A549 (cell line): ENCODE measurements at regions not wholly inside any gene's neighbourhood (a gene's known extent, or its start where the extent isn't known, plus 50 kb on each side); places are given as distances from the start of the nearest gene placed in this dataset.

ENCODE experiments used
- ATAC-seq, 2 experiments: fragments of 200-7000 bp in 1 of 2; fragments of >200 bp in 1 of 2; cut with Nextera tagmentation in 1 of 2; cut with Tn5 transposase in 1 of 2; 3 replicates each; pipeline versions ENCODE4 v1.8.0 to v1.9.1; 2018 to 2020; ENCODE audit warnings: mild to moderate bottlenecking in 1 of 2, moderate library complexity in 1 of 2
- CTCF ChIA-PET: fragments of 300-600 bp; sonication (Branson Sonifier 250); formaldehyde crosslinking; extraction: SDS; loops from one replicate; lab custom pipeline; 2021; ENCODE audit warnings: antibody characterized with exemption, inconsistent platforms; lab: Yijun Ruan, JAX
- POLR2A ChIA-PET: fragments of 350-600 bp; formaldehyde crosslinking; extraction: SDS; loops from one replicate; lab custom pipeline; 2021; ENCODE audit warnings: antibody characterized with exemption, inconsistent platforms; lab: Yijun Ruan, JAX
- DNase-seq, 2 experiments: peaks; one replicate each; pipeline versions ENCODE4 v3.0.0 to v3.0.0-alpha.2; 2011 to 2016; ENCODE audit warnings: low read depth in 1 of 2, low spot score in 1 of 2
- FAIRE-seq: peaks from 2 replicates; lab custom pipeline; 2011; peaks lifted over from hg19 to GRCh38; lab: Jason Lieb, UNC
- H3K27ac ChIP-seq, 2 experiments: fragments of >200 bp; sonication (Bioruptor Twin); formaldehyde crosslinking; 3 replicates each; pipeline ENCODE4 v1.5.1; 2016 to 2017
- H3K4me1 ChIP-seq: fragments of >200 bp; sonication (Bioruptor Twin); formaldehyde crosslinking; 3 replicates; pipeline ENCODE4 v1.6.1; 2016
- H3K4me2 ChIP-seq: fragments of >200 bp; sonication (Bioruptor Twin); formaldehyde crosslinking; 3 replicates; pipeline ENCODE4 v1.6.1; 2016
- H3K4me3 ChIP-seq: fragments of >200 bp; sonication (Bioruptor Twin); formaldehyde crosslinking; 3 replicates; pipeline ENCODE4 v1.5.1; 2016
- H3K9me3 ChIP-seq: fragments of >200 bp; sonication (Bioruptor Twin); formaldehyde crosslinking; 3 replicates; pipeline ENCODE4 v1.6.1; 2016
- CBX2 ChIP-seq: fragments of 200-600 bp; sonication (generic); IDR thresholded peaks from 2 replicates; pipeline ENCODE4 v1.6.1; 2016; ENCODE audit warnings: low read depth, mild to moderate bottlenecking, borderline replicate concordance
- CBX8 ChIP-seq: fragments of 200-600 bp; sonication (generic); IDR thresholded peaks from 2 replicates; pipeline ENCODE4 v1.6.1; 2016
- CEBPB ChIP-seq, 2 experiments: fragments of >200 bp in 1 of 2; sonication (Bioruptor Twin) in 1 of 2; formaldehyde crosslinking in 1 of 2; IDR thresholded peaks; 2 replicates each; pipeline ENCODE4 v1.6.1; 2012 to 2016
- CHD4 ChIP-seq: fragments of 200-600 bp; sonication (generic); IDR thresholded peaks from 2 replicates; pipeline ENCODE4 v1.6.1; 2016; ENCODE audit warnings: antibody characterized with exemption, mild to moderate bottlenecking, borderline replicate concordance
- EP300 ChIP-seq, 2 experiments: fragments of >200 bp; sonication (Bioruptor Twin); formaldehyde crosslinking; IDR thresholded peaks; 2 replicates in 1 of 2; 3 replicates in 1 of 2; pipeline ENCODE4 v1.6.1; 2016 to 2017
- HEYL ChIP-seq: fragments of 250-450 bp; sonication (Bioruptor Pico); IDR thresholded peaks from 2 replicates; pipeline ENCODE4 v1.8.0; 2021; ENCODE audit warnings: mild to moderate bottlenecking, moderate library complexity
- HOXA7 ChIP-seq: fragments of 250-450 bp; sonication (Bioruptor Pico); IDR thresholded peaks from 2 replicates; pipeline ENCODE4 v1.5.0; 2020; ENCODE audit warnings: mild to moderate bottlenecking, moderate library complexity
- MAFK ChIP-seq: fragments of 450-650 bp; IDR thresholded peaks from 2 replicates; pipeline ENCODE4 v1.6.1; 2014; ENCODE audit not compliant: partially characterized antibody
- MAZ ChIP-seq: fragments of 150-350 bp; IDR thresholded peaks from 2 replicates; pipeline ENCODE4 v1.6.1; 2014; ENCODE audit warnings: antibody characterized with exemption, low read depth, low read length, borderline replicate concordance
- NPAS2 ChIP-seq: fragments of 250-450 bp; sonication (Bioruptor Pico); IDR thresholded peaks from 2 replicates; pipeline ENCODE4 v1.8.0; 2022; ENCODE audit warnings: mild to moderate bottlenecking, moderate library complexity, borderline replicate concordance
- NR3C1 ChIP-seq: fragments of >200 bp; sonication (Bioruptor Twin); formaldehyde crosslinking; IDR thresholded peaks from 3 replicates; pipeline ENCODE4 v1.6.1; 2017
- POLR2A ChIP-seq: IDR thresholded peaks from 2 replicates; pipeline ENCODE4 v1.6.1; 2012; ENCODE audit warnings: mild to moderate bottlenecking, low read length
- POLR2AphosphoS2 ChIP-seq: conservative IDR thresholded peaks from 2 replicates; pipeline ENCODE4 v1.6.1; 2012; ENCODE audit warnings: low read length, improper control_type of control experiment, inconsistent platforms
- RAD21 ChIP-seq, 2 experiments: fragments of >200 bp in 1 of 2; sonication (Bioruptor Twin) in 1 of 2; formaldehyde crosslinking in 1 of 2; IDR thresholded peaks in 1 of 2; conservative IDR thresholded peaks in 1 of 2; 2 replicates in 1 of 2; 3 replicates in 1 of 2; pipeline ENCODE4 v1.6.1; 2012 to 2018; ENCODE audit warnings: inconsistent platforms in 1 of 2
- RCOR1 ChIP-seq: fragments of 150-350 bp; IDR thresholded peaks from 2 replicates; pipeline ENCODE4 v1.6.1; 2014; ENCODE audit warnings: antibody characterized with exemption, low read length, low read depth
- RFX5 ChIP-seq: fragments of 450-650 bp; IDR thresholded peaks from 2 replicates; pipeline ENCODE4 v1.7.1; 2014; ENCODE audit warnings: antibody characterized with exemption, mild to moderate bottlenecking, moderate library complexity
- RNF2 ChIP-seq: fragments of 200-600 bp; sonication (generic); IDR thresholded peaks from 2 replicates; pipeline ENCODE4 v1.6.1; 2016; ENCODE audit warnings: low read depth, mild to moderate bottlenecking, antibody characterized with exemption, moderate library complexity, borderline replicate concordance
- SREBF2 ChIP-seq: fragments of 450-650 bp; IDR thresholded peaks from 2 replicates; pipeline ENCODE4 v1.6.1; 2014; ENCODE audit warnings: mild to moderate bottlenecking, moderate library complexity
- TFCP2L1 ChIP-seq: fragments of 250-450 bp; sonication (Bioruptor Pico); IDR thresholded peaks from 2 replicates; pipeline ENCODE4 v1.5.0; 2021; ENCODE audit warnings: mild to moderate bottlenecking
- ZFP36 ChIP-seq: fragments of 450-650 bp; IDR thresholded peaks from 2 replicates; pipeline ENCODE4 v1.6.1; 2014; ENCODE audit warnings: borderline replicate concordance; ENCODE audit not compliant: partially characterized antibody
- WGBS: methylation state at CpG from one replicate; pipeline ENCODE4 v1.1.6; 2017; ENCODE audit errors: missing lambda C conversion rate; 5-methylcytosine and 5-hydroxymethylcytosine counted together
- TF ChIP-seq, protein P1 (sequence below): fragments of 200-600 bp; sonication (generic); IDR thresholded peaks from 2 replicates; pipeline ENCODE4 v1.6.1; 2016; ENCODE audit warnings: antibody characterized with exemption, mild to moderate bottlenecking, moderate library complexity
- TF ChIP-seq, protein P2 (sequence below): fragments of 250-450 bp; sonication (Bioruptor Pico); IDR thresholded peaks from 2 replicates; pipeline ENCODE4 v1.5.0; 2020; ENCODE audit warnings: low read depth, mild to moderate bottlenecking, moderate library complexity
- TF ChIP-seq, protein P3 (sequence below): fragments of 150-350 bp; IDR thresholded peaks from 2 replicates; pipeline ENCODE4 v1.6.1; 2014; ENCODE audit warnings: low read depth, mild to moderate bottlenecking, low read length
- TF ChIP-seq, protein P4 (sequence below): IDR thresholded peaks from 2 replicates; pipeline ENCODE4 v1.6.1; 2012
- TF ChIP-seq, protein P5 (sequence below): IDR thresholded peaks from 2 replicates; pipeline ENCODE4 v1.6.1; 2012
- TF ChIP-seq, protein P6 (sequence below): fragments of 450-650 bp; IDR thresholded peaks from 2 replicates; pipeline ENCODE4 v1.6.1; 2014; ENCODE audit warnings: antibody characterized with exemption
- TF ChIP-seq, protein P7 (sequence below): IDR thresholded peaks from 2 replicates; pipeline ENCODE4 v1.6.1; 2012; ENCODE audit warnings: low read depth, borderline replicate concordance

DNA sequence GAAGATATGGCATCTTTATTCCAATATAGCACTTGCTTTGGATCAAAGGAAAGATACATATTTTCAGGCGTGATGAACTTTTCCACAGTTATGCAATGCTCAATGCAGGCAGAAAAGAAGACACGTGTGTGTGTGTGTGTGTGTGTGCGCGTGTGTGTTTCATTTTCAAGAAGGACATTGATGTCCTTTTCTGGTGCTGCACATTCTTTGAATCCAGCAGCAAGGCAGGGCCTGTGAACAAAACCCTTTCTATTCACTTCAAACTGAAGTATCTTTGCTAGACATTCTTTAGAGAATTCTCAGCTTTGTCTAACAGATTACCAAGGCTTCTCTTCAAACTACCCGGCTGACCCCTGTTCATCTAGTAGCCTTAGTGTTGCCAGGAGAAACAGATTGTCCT is 124.6 kb downstream of the CD47 start:
- Histone ChIP-seq H3K4me2 (no peak overlapping the region), H3K4me3 (no peak overlapping the region), H3K4me1 (peaks cover 15% of the 10 kb centered on the region), H3K9me3 (no peaks in the 10 kb centered on the region), H3K27ac (no peak overlapping the region)
- no peak for ATAC-seq
- TF ChIP-seq, protein P1, sequence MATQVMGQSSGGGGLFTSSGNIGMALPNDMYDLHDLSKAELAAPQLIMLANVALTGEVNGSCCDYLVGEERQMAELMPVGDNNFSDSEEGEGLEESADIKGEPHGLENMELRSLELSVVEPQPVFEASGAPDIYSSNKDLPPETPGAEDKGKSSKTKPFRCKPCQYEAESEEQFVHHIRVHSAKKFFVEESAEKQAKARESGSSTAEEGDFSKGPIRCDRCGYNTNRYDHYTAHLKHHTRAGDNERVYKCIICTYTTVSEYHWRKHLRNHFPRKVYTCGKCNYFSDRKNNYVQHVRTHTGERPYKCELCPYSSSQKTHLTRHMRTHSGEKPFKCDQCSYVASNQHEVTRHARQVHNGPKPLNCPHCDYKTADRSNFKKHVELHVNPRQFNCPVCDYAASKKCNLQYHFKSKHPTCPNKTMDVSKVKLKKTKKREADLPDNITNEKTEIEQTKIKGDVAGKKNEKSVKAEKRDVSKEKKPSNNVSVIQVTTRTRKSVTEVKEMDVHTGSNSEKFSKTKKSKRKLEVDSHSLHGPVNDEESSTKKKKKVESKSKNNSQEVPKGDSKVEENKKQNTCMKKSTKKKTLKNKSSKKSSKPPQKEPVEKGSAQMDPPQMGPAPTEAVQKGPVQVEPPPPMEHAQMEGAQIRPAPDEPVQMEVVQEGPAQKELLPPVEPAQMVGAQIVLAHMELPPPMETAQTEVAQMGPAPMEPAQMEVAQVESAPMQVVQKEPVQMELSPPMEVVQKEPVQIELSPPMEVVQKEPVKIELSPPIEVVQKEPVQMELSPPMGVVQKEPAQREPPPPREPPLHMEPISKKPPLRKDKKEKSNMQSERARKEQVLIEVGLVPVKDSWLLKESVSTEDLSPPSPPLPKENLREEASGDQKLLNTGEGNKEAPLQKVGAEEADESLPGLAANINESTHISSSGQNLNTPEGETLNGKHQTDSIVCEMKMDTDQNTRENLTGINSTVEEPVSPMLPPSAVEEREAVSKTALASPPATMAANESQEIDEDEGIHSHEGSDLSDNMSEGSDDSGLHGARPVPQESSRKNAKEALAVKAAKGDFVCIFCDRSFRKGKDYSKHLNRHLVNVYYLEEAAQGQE: no peak
- TF ChIP-seq, protein P2, sequence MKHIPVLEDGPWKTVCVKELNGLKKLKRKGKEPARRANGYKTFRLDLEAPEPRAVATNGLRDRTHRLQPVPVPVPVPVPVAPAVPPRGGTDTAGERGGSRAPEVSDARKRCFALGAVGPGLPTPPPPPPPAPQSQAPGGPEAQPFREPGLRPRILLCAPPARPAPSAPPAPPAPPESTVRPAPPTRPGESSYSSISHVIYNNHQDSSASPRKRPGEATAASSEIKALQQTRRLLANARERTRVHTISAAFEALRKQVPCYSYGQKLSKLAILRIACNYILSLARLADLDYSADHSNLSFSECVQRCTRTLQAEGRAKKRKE (CRISPR knock-in tag): no peak
- TF ChIP-seq CHD4 (no peak), CBX8 (no peak), RCOR1 (no peak), SREBF2 (no peak), EP300 (IDR thresholded peaks at IDR 0.05) (no peak), NPAS2 (no peak), POLR2A (no peak), MAFK (no peak), NR3C1 (no peak), CBX2 (no peak), RAD21 (conservative IDR thresholded peaks at IDR 0.05 in 1 of 2, IDR thresholded peaks at IDR 0.05 in 1 of 2) (no peak), CEBPB (IDR thresholded peaks at IDR 0.05) (no peak), ZFP36 (no peak), POLR2AphosphoS2 (no peak)
- TF ChIP-seq, protein P3, sequence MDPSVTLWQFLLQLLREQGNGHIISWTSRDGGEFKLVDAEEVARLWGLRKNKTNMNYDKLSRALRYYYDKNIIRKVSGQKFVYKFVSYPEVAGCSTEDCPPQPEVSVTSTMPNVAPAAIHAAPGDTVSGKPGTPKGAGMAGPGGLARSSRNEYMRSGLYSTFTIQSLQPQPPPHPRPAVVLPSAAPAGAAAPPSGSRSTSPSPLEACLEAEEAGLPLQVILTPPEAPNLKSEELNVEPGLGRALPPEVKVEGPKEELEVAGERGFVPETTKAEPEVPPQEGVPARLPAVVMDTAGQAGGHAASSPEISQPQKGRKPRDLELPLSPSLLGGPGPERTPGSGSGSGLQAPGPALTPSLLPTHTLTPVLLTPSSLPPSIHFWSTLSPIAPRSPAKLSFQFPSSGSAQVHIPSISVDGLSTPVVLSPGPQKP: no peak
- TF ChIP-seq, protein P4, sequence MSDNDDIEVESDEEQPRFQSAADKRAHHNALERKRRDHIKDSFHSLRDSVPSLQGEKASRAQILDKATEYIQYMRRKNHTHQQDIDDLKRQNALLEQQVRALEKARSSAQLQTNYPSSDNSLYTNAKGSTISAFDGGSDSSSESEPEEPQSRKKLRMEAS: no peak
- TF ChIP-seq, protein P5, sequence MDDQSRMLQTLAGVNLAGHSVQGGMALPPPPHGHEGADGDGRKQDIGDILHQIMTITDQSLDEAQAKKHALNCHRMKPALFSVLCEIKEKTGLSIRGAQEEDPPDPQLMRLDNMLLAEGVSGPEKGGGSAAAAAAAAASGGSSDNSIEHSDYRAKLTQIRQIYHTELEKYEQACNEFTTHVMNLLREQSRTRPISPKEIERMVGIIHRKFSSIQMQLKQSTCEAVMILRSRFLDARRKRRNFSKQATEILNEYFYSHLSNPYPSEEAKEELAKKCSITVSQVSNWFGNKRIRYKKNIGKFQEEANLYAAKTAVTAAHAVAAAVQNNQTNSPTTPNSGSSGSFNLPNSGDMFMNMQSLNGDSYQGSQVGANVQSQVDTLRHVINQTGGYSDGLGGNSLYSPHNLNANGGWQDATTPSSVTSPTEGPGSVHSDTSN: no peak
- TF ChIP-seq, protein P6, sequence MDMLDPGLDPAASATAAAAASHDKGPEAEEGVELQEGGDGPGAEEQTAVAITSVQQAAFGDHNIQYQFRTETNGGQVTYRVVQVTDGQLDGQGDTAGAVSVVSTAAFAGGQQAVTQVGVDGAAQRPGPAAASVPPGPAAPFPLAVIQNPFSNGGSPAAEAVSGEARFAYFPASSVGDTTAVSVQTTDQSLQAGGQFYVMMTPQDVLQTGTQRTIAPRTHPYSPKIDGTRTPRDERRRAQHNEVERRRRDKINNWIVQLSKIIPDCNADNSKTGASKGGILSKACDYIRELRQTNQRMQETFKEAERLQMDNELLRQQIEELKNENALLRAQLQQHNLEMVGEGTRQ: no peak
- no peak for FAIRE-seq
- ChIA-PET POLR2A (no interaction called here), CTCF (interaction anchor here (1.4 kb wide), 1 partner anchor 13 kb away, joined by 3 read pairs; no protein-coding TSS in a partner anchor)
- WGBS: 78% methylated on average over 5 of the region's 5 CpGs
- no peak for DNase-seq

DNA sequence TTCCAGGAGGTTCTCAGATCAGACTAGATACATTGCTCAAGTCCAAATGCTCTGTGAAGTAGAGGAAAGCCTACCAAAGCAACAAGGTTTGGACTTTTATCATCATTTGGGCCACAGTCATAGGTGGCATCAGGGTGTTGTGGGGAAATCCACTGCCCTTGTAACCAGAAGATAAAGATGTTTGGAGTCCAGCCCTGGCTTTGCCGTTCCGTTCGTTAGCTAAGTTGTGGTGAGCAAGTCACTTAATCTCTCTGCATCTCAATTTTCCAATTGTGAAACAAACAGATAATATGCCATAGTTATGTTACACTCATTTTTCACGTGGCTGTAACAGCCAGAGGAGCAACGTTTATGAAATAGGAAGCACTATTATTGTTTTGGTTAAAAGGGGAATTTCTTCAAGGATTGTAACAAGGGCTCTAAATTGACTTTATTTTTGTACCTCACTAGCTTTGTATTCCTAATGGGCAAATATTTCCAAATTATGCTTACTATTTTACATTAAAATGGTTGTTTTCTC is 125.6 kb downstream of the CD47 start:
- Histone ChIP-seq H3K9me3 (no peaks in the 10 kb centered on the region), H3K4me2 (no peak overlapping the region), H3K4me1 (peaks cover 14% of the 10 kb centered on the region), H3K27ac (no peak overlapping the region), H3K4me3 (no peak overlapping the region)
- no peak for ATAC-seq
- CTCF ChIA-PET: interaction anchor here (1.4 kb wide), 1 partner anchor 15 kb away, joined by 3 read pairs; no protein-coding TSS in a partner anchor
- POLR2A ChIA-PET: no interaction called here
- no peak for DNase-seq
- FAIRE-seq: no peak
- WGBS: 61% methylated on average over 5 of the region's 5 CpGs
- TF ChIP-seq CEBPB (IDR thresholded peaks at IDR 0.05): no peak
- no peak for TF ChIP-seq MAZ
- TF ChIP-seq, protein P6: no peak
- TF ChIP-seq TFCP2L1 (CRISPR knock-in tag): no peak
- no peak for TF ChIP-seq HOXA7 (CRISPR knock-in tag)
- TF ChIP-seq, protein P3: no peak
- no peak for TF ChIP-seq RFX5
- no peak for TF ChIP-seq RNF2
- TF ChIP-seq, protein P4: no peak
- TF ChIP-seq, protein P7, sequence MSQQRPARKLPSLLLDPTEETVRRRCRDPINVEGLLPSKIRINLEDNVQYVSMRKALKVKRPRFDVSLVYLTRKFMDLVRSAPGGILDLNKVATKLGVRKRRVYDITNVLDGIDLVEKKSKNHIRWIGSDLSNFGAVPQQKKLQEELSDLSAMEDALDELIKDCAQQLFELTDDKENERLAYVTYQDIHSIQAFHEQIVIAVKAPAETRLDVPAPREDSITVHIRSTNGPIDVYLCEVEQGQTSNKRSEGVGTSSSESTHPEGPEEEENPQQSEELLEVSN: no peak
- no peak for TF ChIP-seq HEYL (CRISPR knock-in tag)
